Suprapubic skin (tissue), 4 donors: ENCODE measurements at regions not wholly inside any gene's neighbourhood (a gene's known extent, or its start where the extent isn't known, plus 50 kb on each side); places are given as distances from the start of the nearest gene placed in this dataset.
A peak's percentile ranks its signal among the peaks of the same experiment; 100 is the strongest.
"Not testable (repeated sequence)": the region's sequence is repeated elsewhere in the genome, so short reads cannot be mapped to it uniquely, and the experiment has no call there.

Experiments
- DNase-seq, 2 donors: peaks; one replicate each; pipeline ENCODE4 v3.0.0-alpha.2; 2019; ENCODE audit warnings: low spot score in 2 of 2
- H3K27ac ChIP-seq: fragments of 200-600 bp; sonication (generic); one replicate; pipeline ENCODE4 v1.5.1; 2019
- H3K27me3 ChIP-seq: fragments of 200-600 bp; sonication (generic); one replicate; pipeline ENCODE4 v1.5.1; 2019
- H3K36me3 ChIP-seq: fragments of 200-600 bp; sonication (generic); one replicate; pipeline ENCODE4 v1.5.1; 2019
- H3K4me1 ChIP-seq: fragments of 200-600 bp; sonication (generic); one replicate; pipeline ENCODE4 v1.5.1; 2019
- H3K4me3 ChIP-seq: fragments of 200-600 bp; sonication (generic); one replicate; pipeline ENCODE4 v1.5.1; 2019; ENCODE audit warnings: mild to moderate bottlenecking
- H3K9me3 ChIP-seq: fragments of 200-600 bp; sonication (generic); one replicate; pipeline ENCODE4 v1.5.1; 2019
- EP300 ChIP-seq: sonication (generic); formaldehyde crosslinking; IDR thresholded peaks from one replicate; pipeline ENCODE4 v1.6.1; 2017; ENCODE audit warnings: antibody characterized with exemption
- POLR2A ChIP-seq, 2 donors: fragments of 450-650 bp; IDR thresholded peaks; one replicate each; pipeline ENCODE4 v1.6.1; 2017; ENCODE audit warnings: antibody characterized with exemption in 2 of 2, mild to moderate bottlenecking in 2 of 2, moderate library complexity in 2 of 2
- POLR2AphosphoS5 ChIP-seq, 3 donors: sonication (generic); formaldehyde crosslinking; IDR thresholded peaks; one replicate each; pipeline ENCODE4 v1.6.1; 2017; ENCODE audit warnings: antibody characterized with exemption in 3 of 3
- WGBS: methylation state at CpG from one replicate; pipeline ENCODE4 v1.1.5; 2018; 5-methylcytosine and 5-hydroxymethylcytosine counted together
- TF ChIP-seq, protein P1 (sequence below), 2 donors: fragments of 200-600 bp in 1 of 2; fragments of 450-650 bp in 1 of 2; sonication (generic) in 1 of 2; IDR thresholded peaks; one replicate each; pipeline ENCODE4 v1.5.1; 2016 to 2019; ENCODE audit warnings: antibody characterized with exemption in 2 of 2, mild to moderate bottlenecking in 1 of 2, moderate library complexity in 1 of 2

DNA sequence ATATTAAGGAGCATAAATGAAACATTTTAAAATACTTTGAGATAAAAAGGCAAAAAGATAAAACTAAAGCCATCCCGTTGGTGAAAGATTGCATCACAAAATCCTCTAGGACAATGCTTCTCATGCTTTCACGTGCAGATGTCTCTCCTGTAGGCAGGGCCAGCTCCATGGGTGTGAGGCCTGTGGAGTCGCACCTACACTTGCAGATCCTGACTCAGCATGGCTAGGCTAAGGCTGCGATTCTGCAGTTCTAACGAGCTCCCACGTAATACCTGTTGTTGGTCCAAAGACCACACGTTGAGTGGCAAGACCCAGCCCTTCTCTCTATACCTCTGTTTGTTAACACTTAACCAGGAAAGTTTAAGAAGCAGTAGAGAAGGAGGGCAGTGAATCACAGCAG is 62.1 kb upstream of the CAPRIN1 start:
- no peaks in the 10 kb centered on the region for H3K27me3 ChIP-seq
- H3K9me3 ChIP-seq, result no peaks in the 10 kb centered on the region
- no peaks in the 10 kb centered on the region for H3K4me1 ChIP-seq
- 83% methylated on average over 7 of the region's 7 CpGs for WGBS
- H3K27ac ChIP-seq, result no peak overlapping the region
- TF ChIP-seq EP300 (no peak), POLR2A (IDR thresholded peaks at IDR 0.05) (no peak), POLR2AphosphoS5 (IDR thresholded peaks at IDR 0.05) (no peak)
- TF ChIP-seq, protein P1, sequence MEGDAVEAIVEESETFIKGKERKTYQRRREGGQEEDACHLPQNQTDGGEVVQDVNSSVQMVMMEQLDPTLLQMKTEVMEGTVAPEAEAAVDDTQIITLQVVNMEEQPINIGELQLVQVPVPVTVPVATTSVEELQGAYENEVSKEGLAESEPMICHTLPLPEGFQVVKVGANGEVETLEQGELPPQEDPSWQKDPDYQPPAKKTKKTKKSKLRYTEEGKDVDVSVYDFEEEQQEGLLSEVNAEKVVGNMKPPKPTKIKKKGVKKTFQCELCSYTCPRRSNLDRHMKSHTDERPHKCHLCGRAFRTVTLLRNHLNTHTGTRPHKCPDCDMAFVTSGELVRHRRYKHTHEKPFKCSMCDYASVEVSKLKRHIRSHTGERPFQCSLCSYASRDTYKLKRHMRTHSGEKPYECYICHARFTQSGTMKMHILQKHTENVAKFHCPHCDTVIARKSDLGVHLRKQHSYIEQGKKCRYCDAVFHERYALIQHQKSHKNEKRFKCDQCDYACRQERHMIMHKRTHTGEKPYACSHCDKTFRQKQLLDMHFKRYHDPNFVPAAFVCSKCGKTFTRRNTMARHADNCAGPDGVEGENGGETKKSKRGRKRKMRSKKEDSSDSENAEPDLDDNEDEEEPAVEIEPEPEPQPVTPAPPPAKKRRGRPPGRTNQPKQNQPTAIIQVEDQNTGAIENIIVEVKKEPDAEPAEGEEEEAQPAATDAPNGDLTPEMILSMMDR (IDR thresholded peaks at IDR 0.05), result no peak
- H3K36me3 ChIP-seq, result no peaks in the 10 kb centered on the region
- no peak overlapping the region for H3K4me3 ChIP-seq
- no peak for DNase-seq

DNA sequence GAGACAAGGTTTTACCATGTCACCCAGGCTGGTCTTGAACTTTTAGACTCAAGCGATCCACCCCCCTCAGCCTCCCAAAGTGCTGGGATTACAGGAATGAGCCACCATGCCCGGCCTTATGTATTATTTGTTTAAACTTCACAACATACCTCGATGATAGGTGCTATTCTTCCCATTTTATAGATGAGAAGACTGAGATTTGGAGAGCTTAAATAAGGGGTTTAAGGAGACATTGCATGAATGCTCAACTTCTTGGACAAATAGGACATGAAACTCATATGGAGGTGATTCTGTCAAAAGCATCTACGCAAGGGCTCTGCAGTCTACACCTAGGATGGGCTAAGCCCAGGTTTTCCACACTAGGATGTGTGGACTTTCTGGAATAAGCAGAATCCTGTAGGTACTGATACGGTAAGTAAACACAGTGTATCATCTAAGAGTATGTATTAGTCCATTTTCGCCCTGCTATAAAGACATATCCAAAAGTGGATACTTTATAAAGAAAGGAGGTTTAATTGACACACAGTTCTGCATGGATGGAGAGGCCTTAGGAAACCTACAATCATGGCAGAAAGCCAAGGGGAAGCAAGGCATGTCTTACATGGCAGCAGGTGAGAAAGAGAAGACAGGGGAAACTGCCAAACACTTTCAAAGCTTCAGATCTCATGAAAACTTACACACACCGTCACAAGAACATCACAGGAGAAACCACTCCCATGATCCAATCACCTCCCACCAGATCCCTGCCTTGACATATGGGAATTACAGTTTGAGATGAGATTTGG is 62.8 kb upstream of the CAPRIN1 start:
- Histone ChIP-seq H3K9me3 (no peaks in the 10 kb centered on the region), H3K27me3 (no peaks in the 10 kb centered on the region), H3K27ac (no peak overlapping the region), H3K4me3 (no peak overlapping the region), H3K4me1 (no peaks in the 10 kb centered on the region), H3K36me3 (no peaks in the 10 kb centered on the region)
- TF ChIP-seq POLR2AphosphoS5 (IDR thresholded peaks at IDR 0.05), result no peak
- TF ChIP-seq, protein P1 (IDR thresholded peaks at IDR 0.05), result no peak
- no peak for TF ChIP-seq EP300
- TF ChIP-seq POLR2A (IDR thresholded peaks at IDR 0.05), result no peak
- DNase-seq, result no peak
- 83% methylated on average over 7 of the region's 7 CpGs for WGBS

DNA sequence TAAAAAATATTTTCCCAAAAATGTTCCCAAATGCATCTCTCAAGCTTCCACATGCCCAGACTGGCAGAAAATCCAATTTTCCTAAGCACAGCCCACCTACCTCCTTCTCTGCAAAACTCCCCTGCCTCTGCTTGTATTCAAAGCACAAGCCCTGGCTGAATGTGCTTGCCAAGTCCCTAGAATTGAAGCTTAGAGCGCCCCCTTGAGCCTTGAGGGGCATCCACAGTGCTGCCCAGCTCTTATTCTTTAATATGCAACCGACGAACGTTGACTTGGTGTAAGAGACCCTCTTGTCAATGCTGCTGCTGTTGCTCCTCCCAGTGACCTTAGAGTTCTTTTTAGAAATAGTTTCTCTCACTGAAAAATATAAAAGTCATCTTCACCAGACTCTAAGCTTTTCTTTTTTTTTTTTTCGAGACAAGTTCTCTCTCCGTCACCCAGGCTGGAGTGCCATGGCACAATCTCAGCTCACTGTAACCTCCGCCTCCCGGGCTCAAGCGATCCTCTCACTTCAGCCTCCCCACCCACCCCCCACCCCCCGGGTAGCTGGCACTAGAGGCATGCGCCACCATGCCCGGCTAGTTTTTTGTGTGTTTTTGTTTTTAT is 63.5 kb upstream of the CAPRIN1 start:
- 50% methylated on average over 12 of the region's 12 CpGs for WGBS
- Histone ChIP-seq H3K27me3 (no peaks in the 10 kb centered on the region), H3K27ac (no peak overlapping the region), H3K9me3 (no peaks in the 10 kb centered on the region), H3K4me3 (no peak overlapping the region), H3K4me1 (no peaks in the 10 kb centered on the region), H3K36me3 (no peaks in the 10 kb centered on the region)
- peak in 1 of 2 donors; percentile 73 for DNase-seq
- TF ChIP-seq, protein P1 (IDR thresholded peaks at IDR 0.05), result peak; percentile 70 to 80
- no peak for TF ChIP-seq POLR2AphosphoS5 (IDR thresholded peaks at IDR 0.05)
- TF ChIP-seq POLR2A (IDR thresholded peaks at IDR 0.05), result no peak
- no peak for TF ChIP-seq EP300

DNA sequence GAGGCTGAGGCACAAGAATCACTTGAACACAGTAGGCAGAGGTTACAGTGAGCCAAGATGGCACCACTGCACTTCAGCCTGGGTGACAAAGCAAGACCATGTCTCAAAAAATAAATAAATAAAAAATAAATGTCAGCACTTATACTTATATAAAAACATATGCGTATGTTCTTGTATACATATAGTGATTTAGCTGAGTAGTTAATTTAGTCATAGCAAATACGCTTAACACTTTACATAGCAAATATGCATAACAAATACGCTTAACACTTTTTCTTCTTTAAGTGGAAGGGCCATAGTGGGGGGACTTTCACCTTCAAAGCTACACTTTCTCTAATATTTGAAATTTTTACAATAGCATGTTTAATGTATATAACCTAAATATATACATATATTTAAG is 64.0 kb upstream of the CAPRIN1 start:
- H3K4me1 ChIP-seq, result no peaks in the 10 kb centered on the region
- no peaks in the 10 kb centered on the region for H3K9me3 ChIP-seq
- H3K27ac ChIP-seq, result no peak overlapping the region
- no peak overlapping the region for H3K4me3 ChIP-seq
- DNase-seq, result no peak
- no peaks in the 10 kb centered on the region for H3K27me3 ChIP-seq
- WGBS, result 91% methylated on average over 3 of the region's 3 CpGs
- no peak for TF ChIP-seq POLR2A (IDR thresholded peaks at IDR 0.05)
- TF ChIP-seq POLR2AphosphoS5 (IDR thresholded peaks at IDR 0.05), result no peak
- TF ChIP-seq EP300, result no peak
- TF ChIP-seq, protein P1 (IDR thresholded peaks at IDR 0.05), result no peak
- H3K36me3 ChIP-seq, result no peaks in the 10 kb centered on the region

DNA sequence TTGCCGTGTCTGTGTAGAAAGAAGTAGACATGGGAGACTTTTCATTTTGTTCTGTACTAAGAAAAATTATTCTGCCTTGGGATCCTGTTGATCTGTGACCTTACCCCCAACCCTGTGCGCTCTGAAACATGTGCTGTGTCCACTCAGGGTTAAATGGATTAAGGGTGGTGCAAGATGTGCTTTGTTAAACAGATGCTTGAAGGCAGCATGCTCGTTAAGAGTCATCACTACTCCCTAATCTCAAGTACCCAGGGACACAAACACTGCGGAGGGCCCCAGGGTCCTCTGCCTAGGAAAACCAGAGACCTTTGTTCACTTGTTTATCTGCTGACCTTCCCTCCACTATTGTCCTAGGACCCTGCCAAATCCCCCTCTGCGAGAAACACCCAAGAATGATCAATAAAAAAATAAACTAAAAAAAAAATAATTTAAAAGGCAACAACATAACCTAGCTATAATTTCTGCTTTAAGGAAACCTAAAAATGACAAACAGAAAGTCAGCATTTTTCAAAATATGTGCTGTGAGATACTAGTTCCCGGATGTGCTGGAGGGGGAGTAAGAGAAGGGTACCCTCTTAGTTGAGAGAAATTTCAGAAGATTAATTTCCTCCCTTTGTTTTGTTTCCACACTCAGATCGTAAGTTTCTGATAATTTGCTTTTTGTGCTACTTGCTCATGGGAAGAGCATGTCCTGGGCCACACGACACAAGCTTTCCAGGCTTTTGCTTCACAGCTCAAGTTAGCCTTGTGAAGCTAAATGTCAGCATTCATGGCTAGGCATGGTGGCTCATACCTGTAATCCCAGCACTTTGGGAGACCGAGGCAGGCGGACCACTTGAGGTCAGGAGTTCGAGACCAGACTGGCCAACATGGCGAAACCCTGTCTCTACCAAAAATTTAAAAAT is 64.7 kb upstream of the CAPRIN1 start:
- not testable (repeated sequence) for H3K27ac ChIP-seq

More for the DNA sequence above, 64.7 kb upstream of the CAPRIN1 start:
- 81% methylated on average over 12 of the region's 12 CpGs for WGBS
- H3K9me3 ChIP-seq, H3K4me1 ChIP-seq, DNase-seq, H3K4me3 ChIP-seq, H3K36me3 ChIP-seq, H3K27me3 ChIP-seq: not testable (repeated sequence)
